Keratinocyte (primary cell): ENCODE measurements at regions not wholly inside any gene's neighbourhood (a gene's known extent, or its start where the extent isn't known, plus 50 kb on each side); places are given as distances from the start of the nearest gene placed in this dataset.

Source experiments
- EZH2 ChIP-seq: IDR thresholded peaks from one replicate; pipeline ENCODE4 v1.6.1; 2012; ENCODE audit warnings: inconsistent platforms, mild to moderate bottlenecking, low read length, moderate library complexity
- TF ChIP-seq, protein P1 (sequence below), 3 experiments: IDR thresholded peaks in 1 of 3; conservative IDR thresholded peaks in 1 of 3; optimal IDR thresholded peaks in 1 of 3; 2 replicates in 2 of 3; 3 replicates in 1 of 3; pipeline versions ENCODE3 to v1.5.1; 2011; ENCODE audit warnings: low read length in 3 of 3, mild to moderate bottlenecking in 3 of 3, moderate library complexity in 2 of 3, control low read depth in 1 of 3, inconsistent platforms in 1 of 3; ENCODE audit not compliant: insufficient read depth in 2 of 3; ENCODE audit errors: extremely low read depth in 1 of 3

DNA sequence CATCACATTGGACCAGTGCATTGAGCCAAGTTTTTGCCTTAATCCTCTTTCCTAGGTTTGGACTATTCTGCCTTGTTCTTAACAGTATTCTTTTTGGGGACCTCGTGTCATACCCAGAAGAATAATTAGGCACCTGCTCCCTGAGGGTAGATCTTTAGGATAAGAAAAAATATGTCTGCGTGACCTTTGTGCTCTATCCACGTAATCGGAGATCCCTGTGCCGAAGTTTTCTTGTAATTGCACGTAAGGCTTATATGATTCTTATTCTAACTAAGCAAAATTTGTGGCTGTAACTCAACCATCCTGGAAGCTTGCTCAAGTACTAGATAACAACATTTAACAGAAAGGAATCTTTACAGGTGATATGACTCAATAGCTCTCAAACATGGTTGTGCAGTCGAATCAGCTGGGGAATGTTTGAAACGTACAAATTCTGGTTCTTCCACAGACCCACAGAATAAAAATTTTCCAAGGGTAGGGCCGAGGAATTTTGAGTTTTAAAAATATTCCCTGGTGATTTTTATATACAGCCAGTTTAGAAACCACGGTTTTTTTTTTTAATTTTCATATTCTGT lies 344.3 kb downstream of the GBA3 start:
- TF ChIP-seq, protein P1, sequence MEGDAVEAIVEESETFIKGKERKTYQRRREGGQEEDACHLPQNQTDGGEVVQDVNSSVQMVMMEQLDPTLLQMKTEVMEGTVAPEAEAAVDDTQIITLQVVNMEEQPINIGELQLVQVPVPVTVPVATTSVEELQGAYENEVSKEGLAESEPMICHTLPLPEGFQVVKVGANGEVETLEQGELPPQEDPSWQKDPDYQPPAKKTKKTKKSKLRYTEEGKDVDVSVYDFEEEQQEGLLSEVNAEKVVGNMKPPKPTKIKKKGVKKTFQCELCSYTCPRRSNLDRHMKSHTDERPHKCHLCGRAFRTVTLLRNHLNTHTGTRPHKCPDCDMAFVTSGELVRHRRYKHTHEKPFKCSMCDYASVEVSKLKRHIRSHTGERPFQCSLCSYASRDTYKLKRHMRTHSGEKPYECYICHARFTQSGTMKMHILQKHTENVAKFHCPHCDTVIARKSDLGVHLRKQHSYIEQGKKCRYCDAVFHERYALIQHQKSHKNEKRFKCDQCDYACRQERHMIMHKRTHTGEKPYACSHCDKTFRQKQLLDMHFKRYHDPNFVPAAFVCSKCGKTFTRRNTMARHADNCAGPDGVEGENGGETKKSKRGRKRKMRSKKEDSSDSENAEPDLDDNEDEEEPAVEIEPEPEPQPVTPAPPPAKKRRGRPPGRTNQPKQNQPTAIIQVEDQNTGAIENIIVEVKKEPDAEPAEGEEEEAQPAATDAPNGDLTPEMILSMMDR (optimal IDR thresholded peaks at IDR 0.05 in 1 of 3, IDR thresholded peaks at IDR 0.05 in 1 of 3, conservative IDR thresholded peaks at IDR 0.05 in 1 of 3; ENCODE audit: extremely low read depth in 1 of 3, insufficient read depth in 2 of 3, low read length in 3 of 3) = no peak
- no peak for TF ChIP-seq EZH2
